Fibroblast of pulmonary artery (primary cell): ENCODE measurements at regions not wholly inside any gene's neighbourhood (a gene's known extent, or its start where the extent isn't known, plus 50 kb on each side); places are given as distances from the start of the nearest gene placed in this dataset.

Source experiments
- DNase-seq: peaks from one replicate; pipeline ENCODE4 v3.0.0-alpha.2; 2010; ENCODE audit warnings: low read depth
- H3K4me3 ChIP-seq: replicated peaks from 2 replicates; pipeline ENCODE4 v1.5.1; 2011; ENCODE audit warnings: low read depth, mild to moderate bottlenecking, control low read depth, low read length, moderate library complexity
- TF ChIP-seq, protein P1 (sequence below): IDR thresholded peaks from 2 replicates; pipeline ENCODE4 v1.5.1; 2011; ENCODE audit warnings: mild to moderate bottlenecking, control low read depth, low read length, inconsistent platforms; ENCODE audit errors: missing control alignments

DNA sequence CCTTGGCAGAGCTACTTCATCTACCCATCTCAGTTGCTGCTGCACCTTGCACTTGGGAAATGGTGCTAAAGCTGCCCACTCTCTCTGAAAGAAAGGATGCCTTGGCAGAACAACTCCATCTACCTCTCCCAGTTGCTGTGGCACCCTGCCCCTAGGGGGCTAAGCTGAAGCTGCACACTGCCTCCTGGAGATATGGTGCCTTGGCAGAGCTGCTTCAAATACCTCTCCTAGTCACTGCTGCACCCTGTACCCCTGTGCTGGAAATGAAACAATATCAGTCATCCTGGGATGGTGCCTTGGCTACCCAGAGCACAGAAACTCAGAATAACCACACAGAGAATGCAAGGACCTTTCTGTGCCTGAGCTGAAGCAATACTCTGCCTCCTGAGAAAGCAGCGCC lies 615.8 kb downstream of the DIAPH3 start:
- DNase-seq: no peak
- TF ChIP-seq, protein P1, sequence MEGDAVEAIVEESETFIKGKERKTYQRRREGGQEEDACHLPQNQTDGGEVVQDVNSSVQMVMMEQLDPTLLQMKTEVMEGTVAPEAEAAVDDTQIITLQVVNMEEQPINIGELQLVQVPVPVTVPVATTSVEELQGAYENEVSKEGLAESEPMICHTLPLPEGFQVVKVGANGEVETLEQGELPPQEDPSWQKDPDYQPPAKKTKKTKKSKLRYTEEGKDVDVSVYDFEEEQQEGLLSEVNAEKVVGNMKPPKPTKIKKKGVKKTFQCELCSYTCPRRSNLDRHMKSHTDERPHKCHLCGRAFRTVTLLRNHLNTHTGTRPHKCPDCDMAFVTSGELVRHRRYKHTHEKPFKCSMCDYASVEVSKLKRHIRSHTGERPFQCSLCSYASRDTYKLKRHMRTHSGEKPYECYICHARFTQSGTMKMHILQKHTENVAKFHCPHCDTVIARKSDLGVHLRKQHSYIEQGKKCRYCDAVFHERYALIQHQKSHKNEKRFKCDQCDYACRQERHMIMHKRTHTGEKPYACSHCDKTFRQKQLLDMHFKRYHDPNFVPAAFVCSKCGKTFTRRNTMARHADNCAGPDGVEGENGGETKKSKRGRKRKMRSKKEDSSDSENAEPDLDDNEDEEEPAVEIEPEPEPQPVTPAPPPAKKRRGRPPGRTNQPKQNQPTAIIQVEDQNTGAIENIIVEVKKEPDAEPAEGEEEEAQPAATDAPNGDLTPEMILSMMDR: no peak
- no peak overlapping the region for H3K4me3 ChIP-seq

DNA sequence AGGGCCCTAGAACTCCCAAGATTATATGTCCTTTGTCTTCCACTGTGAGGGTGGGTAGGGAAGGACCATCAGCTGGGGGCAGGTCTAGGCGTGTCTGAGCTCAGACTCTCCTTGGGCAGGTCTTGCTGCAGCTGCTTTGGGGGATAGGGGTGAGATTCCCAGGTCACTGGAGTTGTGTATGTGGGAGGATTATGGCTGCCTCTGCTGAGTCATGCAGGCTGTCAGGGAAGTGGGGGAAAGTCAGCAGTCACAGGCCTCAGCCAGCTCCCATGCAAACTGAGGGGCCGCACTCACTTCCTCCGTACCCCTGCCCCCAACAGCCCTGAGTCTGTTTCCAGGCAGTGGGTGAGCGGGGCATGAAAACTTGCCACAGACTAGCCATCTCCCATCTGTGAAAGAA lies 600.8 kb downstream of the DIAPH3 start:
- TF ChIP-seq, protein P1: no peak
- no peak for DNase-seq
- H3K4me3 ChIP-seq: no peak overlapping the region

DNA sequence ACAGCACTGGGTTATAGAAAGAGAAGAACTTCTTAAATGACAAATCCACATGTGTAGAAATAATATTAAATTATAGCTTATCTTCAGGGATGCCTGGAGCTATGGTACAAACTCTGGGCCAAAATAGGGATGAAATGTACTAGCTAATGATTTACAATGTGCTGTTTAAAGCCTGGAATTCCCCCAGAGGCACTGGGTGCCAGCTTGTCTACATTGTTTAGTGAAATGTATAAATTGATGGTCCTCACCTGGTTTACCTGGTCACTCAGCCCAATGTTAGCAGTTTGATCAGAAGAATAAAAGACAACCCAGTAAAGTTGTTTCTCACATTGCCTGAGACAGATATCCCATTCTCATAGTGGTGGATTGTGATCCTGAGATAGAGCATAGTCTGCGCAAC lies 597.2 kb downstream of the DIAPH3 start:
- TF ChIP-seq, protein P1: no peak
- DNase-seq: no peak

DNA sequence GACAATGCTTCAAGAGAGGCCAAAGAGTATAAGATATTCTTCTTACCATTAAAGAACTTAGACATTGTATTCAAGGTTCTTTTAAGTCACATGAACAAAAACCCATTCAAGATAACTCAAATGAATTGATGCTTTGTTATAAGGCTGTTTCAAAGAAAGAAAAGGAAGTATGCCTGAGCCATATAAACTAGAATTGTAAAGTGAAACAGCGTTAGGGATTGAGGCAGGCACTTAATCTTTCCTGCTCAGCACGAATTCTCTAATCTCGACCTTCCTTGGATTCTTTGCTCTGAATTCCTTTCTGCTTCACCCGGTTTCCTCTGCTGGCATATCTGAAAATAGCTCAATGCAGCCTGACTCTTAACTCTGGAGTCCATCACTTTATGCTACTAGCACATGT lies 595.4 kb downstream of the DIAPH3 start:
- no peak overlapping the region for H3K4me3 ChIP-seq
- TF ChIP-seq, protein P1: no peak
- DNase-seq: no peak

More for the DNA sequence above, 597.2 kb downstream of the DIAPH3 start:
- H3K4me3 ChIP-seq: no peak overlapping the region

GRCh38 chr13:59570204-59570603 lies 593.5 kb downstream of the DIAPH3 start:
- DNase-seq: no peak
- H3K4me3 ChIP-seq: no peak overlapping the region
- TF ChIP-seq, protein P1: no peak

GRCh38 chr13:59584101-59584500 lies 579.6 kb downstream of the DIAPH3 start:
- no peak overlapping the region for H3K4me3 ChIP-seq
- TF ChIP-seq, protein P1: no peak
- DNase-seq: no peak
